GM12892 (cell line): ENCODE measurements at regions not wholly inside any gene's neighbourhood (a gene's known extent, or its start where the extent isn't known, plus 50 kb on each side); places are given as distances from the start of the nearest gene placed in this dataset.

ENCODE experiments used
- DNase-seq: peaks from one replicate; pipeline ENCODE4 v3.0.0; 2011; ENCODE audit not compliant: insufficient read length
- FAIRE-seq: peaks from 2 replicates; lab custom pipeline; 2011; peaks lifted over from hg19 to GRCh38; lab: Jason Lieb, UNC
- POLR2A ChIP-seq: IDR thresholded peaks from 2 replicates; pipeline ENCODE4 v1.6.1; 2011; ENCODE audit warnings: low read depth, low read length, control low read depth
- POLR2AphosphoS5 ChIP-seq: IDR thresholded peaks from 2 replicates; pipeline ENCODE4 v1.6.1; 2011; ENCODE audit warnings: low read depth, low read length, control low read depth
- TAF1 ChIP-seq: IDR thresholded peaks from 2 replicates; pipeline ENCODE4 v1.6.1; 2011; ENCODE audit warnings: low read depth, mild to moderate bottlenecking, control low read depth, low read length, borderline replicate concordance

- no peak for DNase-seq
- TF ChIP-seq POLR2A (no peak), POLR2AphosphoS5 (no peak), TAF1 (no peak)
Measured at GRCh38 chr6:14732844-14733757, 512.8 kb upstream of the JARID2 start.

GRCh38 chr6:14734052-14734415 is 511.8 kb upstream of the JARID2 start:
- TF ChIP-seq POLR2A (no peak), POLR2AphosphoS5 (no peak), TAF1 (no peak)
- DNase-seq (no peak), FAIRE-seq (no peak)

More at GRCh38 chr6:14732844-14733757, 512.8 kb upstream of the JARID2 start:
- FAIRE-seq, result no peak

DNA sequence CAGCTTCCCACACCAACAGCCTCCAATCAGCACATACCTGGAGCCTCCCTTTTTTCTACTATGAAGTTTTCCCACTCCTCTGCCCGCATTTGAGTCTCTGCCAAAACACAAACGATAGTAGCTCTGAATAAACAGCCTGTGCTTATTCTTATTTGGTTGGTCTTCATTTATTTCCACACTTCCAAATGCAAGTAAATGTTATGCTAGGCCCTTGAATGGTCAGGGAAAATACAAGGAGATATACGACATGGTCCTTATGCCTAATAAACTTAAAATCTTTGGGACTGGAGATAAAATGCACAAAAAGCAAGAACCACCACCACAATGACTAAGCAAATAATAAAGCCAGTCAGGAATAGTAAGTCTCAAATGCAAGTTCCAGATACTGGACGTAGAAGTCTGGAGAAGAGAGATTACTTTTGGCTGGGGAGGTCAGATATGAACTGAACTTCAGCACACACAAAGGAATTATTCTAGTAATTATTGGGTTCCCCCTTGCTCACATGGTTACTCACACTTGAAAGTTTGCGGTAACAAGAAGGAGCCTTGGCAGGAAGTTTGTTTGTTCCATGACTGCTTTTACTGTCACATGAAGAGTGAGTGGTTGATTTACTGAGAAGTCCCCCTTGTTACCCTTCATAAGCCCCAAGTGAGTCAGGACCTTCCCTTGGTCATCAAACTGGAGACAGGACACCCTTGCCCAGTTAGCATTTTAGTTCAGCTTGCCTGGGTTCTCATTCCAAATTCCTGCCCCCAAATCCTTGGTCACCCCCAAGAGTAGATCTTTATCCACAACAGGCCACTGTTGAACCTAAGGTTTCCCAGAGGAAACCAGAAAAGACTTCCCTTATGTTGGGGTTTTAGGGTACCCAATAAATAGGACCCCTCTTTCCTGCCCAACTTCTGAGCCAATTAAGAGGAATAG is 511.2 kb upstream of the JARID2 start:
- TF ChIP-seq POLR2A, result 0 out of 2 replicates have a peak, but pooled peaks have one; percentile 30
- TF ChIP-seq TAF1, result no peak
- TF ChIP-seq POLR2AphosphoS5, result peak; percentile 36; the same call in 1 of the 2 replicates
- no peak for DNase-seq
- FAIRE-seq, result peak; percentile 80

DNA sequence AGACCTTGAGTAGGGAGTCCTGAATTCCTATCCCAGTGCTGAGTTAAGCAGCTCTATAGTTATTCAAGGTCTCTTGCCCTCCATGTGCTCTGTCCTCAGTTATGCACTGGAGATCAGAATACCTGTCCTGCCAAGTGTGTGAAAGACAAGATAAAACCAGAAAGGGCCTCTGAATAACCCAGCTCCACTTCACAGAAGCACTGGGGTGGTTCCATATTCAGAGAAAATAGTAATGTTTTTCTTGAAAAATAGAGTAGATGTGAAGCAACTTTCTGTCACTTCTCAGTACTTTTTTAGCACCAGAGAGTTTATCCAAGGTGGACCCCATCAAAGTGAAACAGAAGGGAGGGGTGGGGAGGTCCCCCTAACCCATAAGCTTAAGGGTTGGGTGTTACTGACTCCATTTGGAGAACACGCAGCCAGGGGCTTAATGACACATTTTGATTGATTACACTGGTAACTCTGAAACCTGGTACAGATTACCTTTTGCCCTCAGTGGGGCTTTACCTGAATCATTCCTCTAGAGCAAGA is 509.8 kb upstream of the JARID2 start:
- no peak for TF ChIP-seq POLR2AphosphoS5
- no peak for TF ChIP-seq TAF1
- TF ChIP-seq POLR2A, result no peak
- DNase-seq (no peak), FAIRE-seq (no peak)

GRCh38 chr6:14736554-14736953 is 509.3 kb upstream of the JARID2 start:
- FAIRE-seq, result no peak

DNA sequence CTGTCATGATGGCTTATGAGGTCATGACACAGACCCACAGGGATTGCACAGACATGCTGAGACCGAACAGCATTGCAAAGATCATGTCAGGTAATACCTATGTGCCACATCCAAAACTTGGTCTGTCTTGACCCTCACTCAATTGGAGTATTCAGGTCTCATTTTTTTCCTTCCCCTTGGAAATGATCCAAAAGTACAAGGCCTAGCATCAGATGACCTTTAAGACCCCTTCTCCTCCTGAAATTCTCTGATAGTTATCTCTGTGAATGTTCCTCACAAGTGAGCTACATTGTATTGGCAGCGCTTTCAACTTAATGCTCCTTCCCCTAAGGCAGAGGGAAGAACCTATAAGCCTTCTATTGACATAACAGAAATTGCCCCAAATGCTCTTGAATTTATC is 507.4 kb upstream of the JARID2 start:
- DNase-seq (no peak), FAIRE-seq (no peak)
- TF ChIP-seq POLR2A, result no peak
- no peak for TF ChIP-seq TAF1
- no peak for TF ChIP-seq POLR2AphosphoS5

More at GRCh38 chr6:14736554-14736953, 509.3 kb upstream of the JARID2 start:
- TF ChIP-seq POLR2AphosphoS5, result no peak
- TF ChIP-seq TAF1, result no peak
- no peak for TF ChIP-seq POLR2A
- no peak for DNase-seq

GRCh38 chr6:14738933-14739332 is 506.9 kb upstream of the JARID2 start:
- no peak for TF ChIP-seq POLR2AphosphoS5
- no peak for TF ChIP-seq TAF1
- no peak for TF ChIP-seq POLR2A
- DNase-seq, result no peak
- no peak for FAIRE-seq

- no peak for DNase-seq
- TF ChIP-seq POLR2AphosphoS5, result no peak
- TF ChIP-seq POLR2A, result no peak
- TF ChIP-seq TAF1, result no peak
- no peak for FAIRE-seq
Measured at GRCh38 chr6:14739827-14740226, 506.0 kb upstream of the JARID2 start.

DNA sequence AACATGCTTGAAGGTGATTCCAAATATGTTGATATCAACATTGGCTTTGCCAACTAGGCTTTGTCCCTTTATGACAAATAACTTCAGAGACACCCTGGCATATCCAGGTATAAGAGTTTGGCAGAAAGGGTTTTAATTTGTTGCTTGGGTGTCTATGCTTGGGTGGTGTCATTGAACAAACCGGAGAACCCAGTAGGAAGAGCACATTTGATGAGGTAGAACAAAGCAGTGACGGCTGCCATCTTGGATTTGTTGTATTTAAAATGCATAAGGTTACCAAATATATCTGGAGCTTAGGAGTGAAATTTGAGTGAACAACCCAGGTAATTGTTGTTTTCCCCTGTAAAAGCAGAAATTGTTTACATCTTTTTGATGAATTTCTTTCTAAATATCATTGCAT is 503.7 kb upstream of the JARID2 start:
- TF ChIP-seq POLR2AphosphoS5, result no peak
- no peak for TF ChIP-seq TAF1
- TF ChIP-seq POLR2A, result no peak
- DNase-seq (no peak), FAIRE-seq (no peak)

DNA sequence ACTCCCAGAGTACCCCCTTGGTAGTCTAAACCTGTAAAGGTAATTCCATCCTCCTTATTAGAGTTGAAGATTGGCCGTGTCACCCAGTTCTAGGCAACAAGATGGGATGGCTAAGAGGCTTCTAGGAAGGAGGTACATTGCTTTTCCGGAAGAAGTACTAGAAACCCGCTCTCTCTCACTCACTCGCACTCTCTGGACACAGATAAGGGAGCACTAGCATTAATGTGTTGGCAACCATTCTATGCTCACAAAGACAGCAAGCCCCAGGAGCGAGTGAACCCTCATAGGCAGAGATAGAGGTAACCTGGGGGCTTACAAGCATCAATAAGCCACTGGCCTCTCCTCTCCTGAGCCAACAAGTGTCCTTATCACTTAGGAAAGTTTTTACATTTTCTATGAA is 503.2 kb upstream of the JARID2 start:
- FAIRE-seq, result no peak
- TF ChIP-seq POLR2AphosphoS5, result no peak
- TF ChIP-seq POLR2A, result no peak
- no peak for TF ChIP-seq TAF1

GRCh38 chr6:14743144-14743473 is 502.8 kb upstream of the JARID2 start:
- DNase-seq, result no peak
- TF ChIP-seq POLR2A (no peak), TAF1 (no peak), POLR2AphosphoS5 (no peak)
- no peak for FAIRE-seq

More for the DNA sequence above, 503.2 kb upstream of the JARID2 start:
- DNase-seq, result no peak
